GM10266 (cell line): ENCODE measurements at regions not wholly inside any gene's neighbourhood (a gene's known extent, or its start where the extent isn't known, plus 50 kb on each side); places are given as distances from the start of the nearest gene placed in this dataset.

Experiments
- DNase-seq: peaks from one replicate; pipeline ENCODE4 v3.0.0; 2012; ENCODE audit errors: extremely low spot score
- CTCF ChIP-seq: IDR thresholded peaks from 2 replicates; pipeline ENCODE4 v1.5.1; 2012; ENCODE audit warnings: mild to moderate bottlenecking, low read depth; ENCODE audit not compliant: control insufficient read depth, insufficient read depth; ENCODE audit errors: missing control alignments

- DNase-seq, result no peak
- TF ChIP-seq CTCF, result no peak
These were observed 388.9 kb upstream of the ANO3 start for GRCh38 chr11:25943031-25943430.

- DNase-seq, result no peak
- TF ChIP-seq CTCF, result no peak
These were observed 387.9 kb upstream of the ANO3 start for GRCh38 chr11:25943777-25944661.

- DNase-seq, result no peak
- TF ChIP-seq CTCF, result no peak
These were observed 382.0 kb upstream of the ANO3 start for GRCh38 chr11:25949918-25950317.

- DNase-seq, result no peak
- TF ChIP-seq CTCF, result no peak
These were observed 378.9 kb upstream of the ANO3 start for GRCh38 chr11:25953006-25953405.

- no peak for DNase-seq
- TF ChIP-seq CTCF, result no peak
These were observed 373.9 kb upstream of the ANO3 start for GRCh38 chr11:25958045-25958444.

- TF ChIP-seq CTCF, result no peak
- DNase-seq, result no peak
These were observed 370.4 kb upstream of the ANO3 start for GRCh38 chr11:25961539-25961938.

- DNase-seq, result no peak
- TF ChIP-seq CTCF, result peak; percentile 5
These were observed 361.0 kb upstream of the ANO3 start for GRCh38 chr11:25970726-25971508.
